ENCODE measurements at regions not wholly inside any gene's neighbourhood (a gene's known extent, or its start where the extent isn't known, plus 50 kb on each side); places are given as distances from the start of the nearest gene placed in this dataset.

- no peak for TF ChIP-seq CTCF (conservative IDR thresholded peaks at IDR 0.05 in 1 of 2, IDR thresholded peaks at IDR 0.05 in 1 of 2; ENCODE audit: extremely low read depth in 1 of 2, insufficient read depth in 1 of 2, low read depth in 1 of 2, low read length in 2 of 2)
- no peak for TF ChIP-seq EZH2 (IDR thresholded peaks at IDR 0.05; ENCODE audit: borderline replicate concordance, low read length)
Measured at GRCh38 chrX:20947411-20947912, 426.8 kb upstream of the CNKSR2 start.

Data from mammary epithelial cell (primary cell).